Activated CD8-positive, alpha-beta memory T cell treated with anti-CD3 and anti-CD28 coated beads for 24 hours (primary cell): ENCODE measurements at regions not wholly inside any gene's neighbourhood (a gene's known extent, or its start where the extent isn't known, plus 50 kb on each side); places are given as distances from the start of the nearest gene placed in this dataset.

Experiments used
- DNase-seq: peaks from one replicate; pipeline ENCODE4 v3.0.0-alpha.2; 2020

DNA sequence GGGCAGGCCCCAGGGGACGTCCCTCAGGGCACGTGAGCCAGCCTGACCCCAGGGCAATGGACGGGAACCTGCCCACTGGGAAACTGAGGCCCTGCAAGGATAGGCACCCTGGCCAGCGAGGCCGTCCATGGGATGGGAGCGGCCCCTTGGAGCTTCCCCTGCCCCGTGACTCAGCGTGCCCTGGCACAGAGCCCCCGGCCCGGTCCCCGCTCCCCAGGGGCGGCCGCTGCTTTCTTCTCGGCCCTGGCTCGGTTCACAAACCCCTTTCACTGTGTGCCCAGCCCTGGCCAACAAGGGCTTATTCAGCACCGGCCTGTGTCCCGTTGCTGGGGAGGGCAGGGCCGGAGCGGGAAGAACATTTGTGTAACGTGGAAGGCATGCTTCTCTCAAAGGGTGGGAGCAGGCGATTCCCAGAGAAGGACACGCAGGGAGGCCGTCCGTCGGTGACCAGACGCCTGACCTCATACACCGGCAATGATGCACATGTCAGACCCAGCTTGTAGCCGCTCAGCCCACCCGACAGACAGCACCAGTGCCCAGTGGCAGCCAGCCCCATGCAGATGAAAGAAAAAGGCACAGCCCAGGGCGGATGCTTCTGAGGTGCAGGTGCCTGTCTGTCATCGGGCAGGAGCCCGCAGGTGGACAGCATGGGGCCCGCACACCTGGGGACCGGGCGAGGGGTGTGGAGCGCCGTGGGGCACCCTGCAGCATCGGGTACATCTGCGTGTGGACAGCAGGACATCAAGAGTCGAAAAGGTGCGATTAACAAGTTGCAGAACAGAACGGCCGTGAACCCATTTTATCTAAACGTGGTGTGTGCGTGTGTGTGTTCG is 94.5 kb downstream of the PDGFA start:
- DNase-seq, result no peak

DNA sequence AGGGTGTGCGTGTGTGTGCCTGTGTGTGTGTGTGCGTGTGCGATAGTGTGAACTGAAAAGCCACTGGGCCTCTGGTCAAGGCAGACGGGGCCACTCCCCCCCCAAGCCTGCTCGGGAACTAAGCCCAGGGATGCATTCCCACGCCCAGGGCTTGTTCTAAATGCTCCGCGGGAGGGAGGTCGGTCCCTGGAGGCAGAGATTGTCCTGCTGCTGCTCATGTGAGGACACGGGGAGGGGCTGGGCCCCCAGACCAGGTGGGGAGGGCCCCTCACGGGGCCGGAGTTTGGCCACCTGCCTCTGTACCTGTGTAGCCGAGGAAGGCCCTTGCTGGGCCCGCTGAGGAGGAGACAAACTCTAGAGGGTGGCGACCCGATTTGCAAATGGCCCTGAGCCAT is 93.9 kb downstream of the PDGFA start:
- DNase-seq, result no peak

DNA sequence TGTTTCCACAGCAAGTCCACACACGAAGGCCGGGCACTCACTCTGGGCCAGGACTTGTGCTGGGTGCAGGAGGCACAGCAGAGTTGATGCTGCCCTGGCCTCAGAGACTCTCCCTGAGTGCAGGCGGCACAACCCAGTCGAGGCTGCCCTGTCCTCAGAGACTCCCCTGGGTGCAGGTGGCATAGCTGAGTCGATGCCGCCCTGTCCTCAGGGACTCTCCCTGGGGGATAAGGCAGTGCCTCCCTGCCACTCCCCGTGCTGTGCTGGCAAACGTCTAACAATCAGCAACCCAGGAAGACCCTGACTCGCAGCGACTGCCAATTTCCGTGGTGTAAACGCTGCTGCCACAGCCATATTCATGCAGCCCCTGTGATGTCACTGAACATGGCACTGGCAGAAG is 93.1 kb downstream of the PDGFA start:
- no peak for DNase-seq

DNA sequence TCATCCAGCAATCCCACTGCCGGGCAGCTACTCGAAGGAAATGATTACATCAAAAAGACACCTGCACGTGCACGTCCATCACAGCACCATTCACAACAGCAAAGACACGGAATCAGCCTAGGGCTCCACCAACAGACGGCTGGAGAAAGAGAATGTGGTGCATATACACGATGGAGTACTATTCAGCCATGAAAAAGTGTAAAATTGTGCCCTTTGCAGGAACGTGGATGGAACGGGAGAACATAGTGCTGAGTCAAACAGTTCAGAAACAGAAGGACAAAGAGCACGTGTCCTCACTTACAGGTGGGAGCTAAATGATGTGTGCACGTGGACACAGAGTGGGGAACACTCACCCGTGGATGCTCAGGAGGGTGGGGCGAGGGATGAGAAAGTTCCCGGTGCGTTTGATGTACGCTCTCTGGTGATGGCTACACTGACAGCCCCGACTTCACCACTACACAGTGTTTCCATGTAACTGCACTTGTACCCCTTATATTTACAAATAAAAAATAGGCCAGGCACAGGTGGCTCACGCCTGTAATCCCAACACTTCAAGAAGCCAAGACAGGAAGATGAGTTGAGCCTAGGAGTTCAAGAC is 92.0 kb downstream of the PDGFA start:
- no peak for DNase-seq

DNA sequence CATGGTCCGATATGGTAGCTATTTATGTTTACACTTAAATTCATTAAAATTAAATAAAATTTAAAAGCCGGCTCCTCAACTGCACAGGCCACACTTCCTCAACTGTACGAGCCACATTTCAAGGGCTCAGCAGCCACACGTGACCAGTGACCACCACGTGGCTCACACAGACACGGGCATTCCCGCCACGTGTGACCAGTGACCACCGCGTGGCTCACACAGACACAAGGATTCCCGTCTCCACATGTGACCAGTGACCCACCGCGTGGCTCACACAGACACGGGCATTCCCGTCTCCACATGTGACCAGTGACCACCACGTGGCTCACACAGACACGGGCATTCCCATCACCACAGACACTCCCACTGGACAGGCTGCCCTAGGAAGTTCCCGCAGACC is 91.3 kb downstream of the PDGFA start:
- no peak for DNase-seq

DNA sequence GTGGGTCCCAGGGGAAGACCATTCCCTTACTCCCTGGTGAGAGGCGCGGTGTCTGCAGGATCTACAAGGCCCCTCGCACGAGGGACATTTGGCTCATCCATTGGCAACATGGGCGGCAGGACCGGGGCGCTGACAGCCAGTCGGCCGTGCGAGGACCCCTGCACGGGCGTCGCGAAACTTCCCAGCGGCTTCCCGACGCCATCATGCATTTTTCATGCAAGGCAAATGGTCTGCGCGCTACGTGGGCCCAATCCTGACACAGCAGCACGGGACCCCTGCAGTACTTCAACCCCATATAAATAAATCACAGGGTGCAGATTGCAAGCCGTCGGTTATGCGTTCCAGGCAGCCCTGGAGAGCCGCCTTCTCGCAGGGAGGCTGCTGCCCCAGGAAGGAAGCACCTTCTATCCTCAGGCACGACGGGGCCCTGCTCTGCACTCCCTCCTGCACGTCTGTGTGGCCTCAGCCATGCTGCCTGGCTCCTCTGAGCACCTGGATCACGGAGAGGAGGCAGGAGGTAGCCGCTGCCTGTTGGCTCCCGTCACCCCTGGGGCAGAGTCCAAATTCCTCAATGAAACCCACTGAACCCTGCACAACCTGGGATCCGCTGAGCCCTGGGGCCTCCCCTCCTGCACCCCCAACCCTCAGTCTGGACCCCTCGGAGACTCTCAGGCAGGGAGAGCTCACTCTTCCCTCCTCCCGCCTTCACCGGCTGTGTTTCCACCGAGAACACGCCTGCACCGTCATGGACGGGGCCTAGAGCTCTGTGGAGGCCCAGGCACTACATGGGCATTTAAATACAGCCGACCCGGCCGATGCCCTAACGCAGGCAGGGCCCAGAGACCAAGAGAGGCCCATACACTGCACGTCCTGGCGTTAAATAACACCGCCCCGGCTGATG is 90.5 kb downstream of the PDGFA start:
- no peak for DNase-seq

DNA sequence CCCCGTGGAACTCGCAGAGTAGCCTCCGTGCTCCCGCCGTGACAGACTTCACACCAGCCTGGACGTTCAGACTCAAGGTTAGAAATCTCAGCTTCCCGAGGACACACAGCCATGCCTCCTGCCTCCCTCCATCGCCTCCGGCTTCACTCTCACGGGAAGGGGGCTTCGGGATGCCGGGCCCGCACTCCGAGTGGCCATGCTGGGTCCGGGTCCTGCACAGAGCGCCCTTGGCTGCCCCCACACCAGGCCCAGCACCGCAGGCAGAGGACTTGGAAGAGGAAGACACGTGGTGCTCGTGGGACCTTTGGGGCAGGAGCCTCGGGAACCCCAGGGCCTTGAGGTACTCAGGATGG is 89.8 kb downstream of the PDGFA start:
- DNase-seq, result no peak

DNA sequence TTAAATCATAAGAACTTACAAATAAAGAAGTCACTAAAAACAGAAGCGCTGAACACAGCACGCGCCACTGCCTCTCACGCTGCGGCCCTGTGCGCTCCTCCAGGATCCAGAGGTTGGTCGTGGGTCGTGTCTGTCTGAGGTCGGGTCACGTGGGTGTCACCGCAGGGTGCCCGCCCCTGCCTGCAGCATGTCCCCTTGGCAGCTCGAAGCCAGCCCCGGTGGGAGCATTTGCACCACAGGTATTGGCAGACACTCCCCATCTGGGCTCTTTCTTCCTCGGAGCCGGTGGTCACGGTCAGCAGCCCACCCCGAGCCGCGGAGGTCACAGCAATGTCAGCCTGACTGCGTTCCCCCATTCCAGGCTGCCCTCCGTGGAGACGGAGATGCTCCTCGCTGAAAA is 88.6 kb downstream of the PDGFA start:
- no peak for DNase-seq

DNA sequence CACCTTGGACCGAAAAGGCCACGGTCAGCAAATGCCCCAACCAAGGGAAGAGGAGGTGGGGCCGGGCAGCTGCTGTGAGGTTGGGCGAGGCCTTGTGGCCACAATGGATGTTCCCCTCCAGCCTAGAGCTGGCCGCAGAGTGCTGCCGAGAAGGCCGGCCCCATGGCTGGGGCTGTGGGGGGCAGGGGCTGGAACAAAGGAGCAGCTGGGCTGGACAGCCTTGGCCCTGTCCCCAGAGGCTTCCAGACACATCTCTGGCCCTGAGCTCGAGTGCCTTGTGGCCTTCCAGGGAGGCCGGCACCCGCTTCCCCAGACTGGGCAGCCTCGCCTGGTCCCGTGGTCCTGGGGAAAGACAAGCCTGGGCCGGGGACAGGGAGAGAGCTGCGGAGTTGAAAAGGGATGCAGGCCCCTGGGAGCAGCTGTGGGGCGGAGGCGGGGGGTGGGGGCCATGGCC is 88.0 kb downstream of the PDGFA start:
- no peak for DNase-seq

DNA sequence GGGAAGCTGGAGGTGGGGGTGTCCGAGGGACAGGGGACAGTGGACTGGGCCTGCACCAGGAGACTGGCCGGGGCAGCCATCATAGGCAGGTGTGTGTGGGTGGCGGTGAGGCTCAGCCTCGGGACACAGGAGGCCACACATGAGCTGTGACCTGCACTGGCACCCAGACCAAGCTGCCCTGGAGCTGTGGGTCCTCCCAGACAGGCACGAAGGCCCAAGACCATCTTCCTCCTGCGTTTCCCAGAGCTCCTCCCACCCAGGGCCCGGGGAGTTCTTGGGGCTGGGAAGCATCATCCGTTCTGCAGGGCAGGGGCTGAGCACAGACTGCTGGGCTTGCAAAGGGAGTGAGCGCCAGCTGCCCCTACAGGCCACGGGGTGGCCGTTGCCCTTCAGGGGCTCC is 87.4 kb downstream of the PDGFA start:
- no peak for DNase-seq

DNA sequence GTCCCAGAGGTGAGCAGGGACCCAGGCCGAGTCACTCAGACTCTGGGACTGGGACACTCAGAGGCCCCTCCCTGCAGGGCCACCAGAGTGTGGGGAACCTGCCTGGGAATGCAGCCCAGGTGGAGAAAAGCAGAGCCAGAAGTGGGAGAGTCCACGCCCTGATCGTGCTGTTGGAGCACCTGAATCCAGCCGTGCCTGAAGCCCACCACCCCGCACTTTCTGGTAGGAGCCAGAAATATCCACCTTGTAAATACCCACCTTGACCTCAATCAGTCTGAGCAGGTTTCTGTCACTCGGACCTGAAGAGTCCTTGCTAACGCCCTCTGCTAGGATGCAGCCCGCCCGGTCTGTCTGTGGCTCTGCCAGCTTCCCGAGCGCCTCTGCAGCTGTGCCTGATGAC is 86.7 kb downstream of the PDGFA start:
- DNase-seq, result no peak

DNA sequence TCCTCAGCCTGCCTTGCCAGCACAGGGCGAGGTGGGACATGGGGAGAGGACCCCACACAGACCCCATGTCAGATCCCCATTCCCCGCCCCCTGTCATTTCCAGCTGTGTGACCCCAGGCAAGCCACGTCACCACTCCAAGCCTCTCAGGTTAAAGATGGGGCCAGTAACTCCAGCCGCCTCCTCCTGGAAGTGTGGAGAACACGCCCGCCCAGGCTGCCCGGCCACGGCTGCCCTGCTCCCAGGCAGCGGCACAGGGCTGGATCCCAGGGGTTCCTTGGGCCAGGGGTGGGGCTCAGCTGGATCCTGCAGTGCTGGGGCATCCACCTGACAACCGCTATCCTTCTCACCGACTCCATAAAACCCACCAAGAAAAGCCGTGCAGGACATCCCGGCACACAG is 86.1 kb downstream of the PDGFA start:
- DNase-seq, result no peak

DNA sequence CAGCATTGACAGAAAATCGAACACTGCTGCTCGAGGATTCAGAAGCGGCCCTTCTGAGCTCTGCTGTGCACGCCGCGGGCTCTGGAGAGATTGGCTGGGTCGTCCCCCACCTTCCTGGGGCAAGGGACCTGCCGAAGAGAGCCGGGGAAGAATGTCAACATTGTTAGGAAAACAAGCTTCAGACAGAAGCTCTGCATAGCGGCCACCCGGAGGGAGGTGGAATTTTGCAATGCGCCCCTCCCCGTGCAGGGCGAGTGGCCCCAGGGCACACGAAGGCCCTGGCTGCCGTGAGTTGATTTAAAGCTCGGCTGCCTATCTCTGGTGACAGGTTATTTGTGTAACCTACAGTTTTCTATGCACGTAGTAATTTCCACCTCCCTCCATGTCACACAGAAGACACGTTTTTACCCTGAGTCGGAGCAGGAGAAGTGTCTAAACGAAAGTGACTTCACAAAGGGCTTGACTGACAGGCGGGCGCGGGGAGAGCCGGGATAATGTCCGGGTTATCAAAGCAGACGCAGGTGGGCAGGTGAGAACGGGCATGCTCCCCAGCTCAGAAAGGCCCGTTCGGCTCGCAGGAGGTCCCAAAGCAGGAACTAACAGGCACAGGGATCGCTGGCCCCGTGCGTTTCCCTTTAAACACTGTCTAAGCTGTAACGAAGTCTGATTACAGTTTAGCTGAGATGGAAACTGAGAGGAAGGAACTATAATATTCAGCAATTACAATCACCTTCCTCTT is 84.6 kb downstream of the PDGFA start:
- DNase-seq, result no peak

DNA sequence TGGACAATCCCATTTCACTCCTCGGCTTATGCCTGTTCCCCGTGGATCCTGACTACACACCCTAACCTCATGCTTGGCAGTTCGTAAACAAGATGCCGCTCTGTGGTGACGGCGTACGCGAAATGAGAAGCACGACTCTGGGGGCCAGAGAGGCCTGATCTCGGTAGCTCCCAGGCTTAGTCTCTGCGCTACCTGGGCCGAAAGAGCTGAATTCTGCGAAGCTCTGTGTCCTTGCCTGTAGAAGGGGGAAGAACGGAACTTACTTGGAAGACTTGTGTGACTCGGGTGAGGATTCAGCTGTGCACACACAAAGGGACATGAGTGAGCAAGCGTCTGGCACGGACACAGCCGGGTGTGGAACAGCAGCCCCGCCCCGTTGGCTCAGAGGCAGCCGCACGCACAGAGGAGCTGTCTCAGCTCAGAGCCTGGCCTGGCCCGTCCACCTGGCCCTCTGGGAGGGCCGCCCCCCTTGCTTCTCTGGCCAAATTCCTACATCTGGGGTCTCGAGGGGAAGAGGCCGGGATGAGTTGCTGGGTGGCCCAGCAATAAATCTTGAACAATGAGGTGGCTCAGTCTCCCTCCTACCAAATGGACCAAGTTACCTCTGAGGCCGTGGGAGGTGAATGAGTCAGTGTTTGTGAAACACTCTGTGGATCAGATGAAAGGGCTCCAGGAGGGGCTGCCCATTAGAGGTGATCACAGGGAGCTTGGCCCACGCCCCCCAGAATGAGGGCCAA is 83.8 kb downstream of the PDGFA start:
- DNase-seq, result no peak

DNA sequence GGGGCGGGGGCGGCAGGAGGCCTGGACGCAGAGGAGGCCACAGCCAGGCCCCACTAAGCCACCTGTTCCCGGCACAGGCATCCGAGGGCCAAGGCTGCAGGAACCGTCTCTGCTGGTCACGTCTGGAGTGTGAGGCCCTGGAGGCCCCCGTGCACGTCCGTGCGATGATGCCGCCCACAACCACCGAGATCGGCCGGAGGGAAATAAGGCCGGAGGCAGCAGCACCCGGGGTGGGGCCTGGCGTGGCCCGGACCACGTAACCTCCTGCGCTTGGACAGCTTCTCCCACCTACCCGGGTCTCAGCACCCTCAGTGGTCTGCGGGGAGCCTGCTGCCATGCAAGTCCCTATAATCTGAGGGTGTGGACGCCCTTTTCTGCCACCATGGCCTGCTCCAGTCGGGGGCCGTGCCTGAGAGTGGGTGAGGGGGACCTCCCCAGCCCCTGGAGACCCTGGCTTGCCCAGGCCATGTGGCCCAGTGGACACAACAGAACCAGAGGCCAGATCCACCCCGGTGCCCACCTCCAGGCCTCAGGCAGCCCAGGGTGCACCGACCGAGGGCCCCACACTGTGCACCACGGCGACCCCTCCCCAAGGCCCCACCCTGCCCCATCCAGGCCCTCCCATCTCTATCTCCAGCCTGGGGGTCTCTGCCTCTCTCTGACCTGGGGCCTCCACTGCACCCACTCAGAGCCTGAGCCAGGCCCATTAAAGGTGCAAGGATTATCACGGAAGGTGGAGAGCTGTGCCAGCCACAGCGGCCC is 83.1 kb downstream of the PDGFA start:
- no peak for DNase-seq

DNA sequence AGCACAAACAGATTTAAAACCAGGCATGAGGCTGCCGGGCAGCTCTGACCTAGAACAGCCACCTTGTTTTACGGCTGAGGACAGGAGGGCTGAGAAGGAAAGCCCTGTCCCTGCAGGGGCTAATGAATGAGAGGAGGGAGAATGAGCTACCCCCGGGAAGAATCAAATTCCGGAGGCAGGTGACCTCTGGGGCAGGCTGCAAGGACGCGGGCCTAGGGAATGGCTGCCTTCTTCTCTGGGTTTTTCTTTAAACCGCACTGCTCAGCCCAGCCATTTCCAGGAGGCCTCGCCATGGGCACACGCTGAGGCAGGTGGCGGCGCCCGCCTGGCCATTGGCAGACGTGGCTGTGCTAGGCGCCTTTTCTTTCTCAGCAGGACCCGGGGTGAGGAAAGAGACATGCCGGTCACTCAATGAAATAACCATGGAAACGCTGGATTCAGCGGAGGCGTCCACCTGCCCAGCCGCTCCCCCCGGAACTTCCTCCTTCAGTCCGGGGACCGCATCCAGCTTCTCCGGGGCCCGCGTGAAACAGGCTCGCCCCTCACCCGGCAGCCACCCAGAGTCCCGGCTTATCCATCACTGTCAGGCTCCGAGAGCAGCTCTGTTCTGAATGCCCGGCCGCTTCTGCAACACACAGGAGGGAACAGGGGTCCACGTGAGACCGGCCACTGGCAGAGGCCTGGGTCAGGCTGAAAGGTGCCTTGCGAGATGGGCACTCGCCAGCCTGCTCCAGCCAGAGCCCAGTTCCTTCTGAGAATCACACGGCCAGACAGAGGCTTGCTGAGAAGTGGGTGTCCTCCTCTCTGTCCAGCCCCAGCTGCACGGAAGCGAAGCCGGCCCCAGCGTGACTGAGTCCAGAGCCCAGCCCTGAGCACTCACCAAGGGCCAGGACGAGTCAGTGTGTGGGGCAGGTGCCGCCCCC is 82.1 kb downstream of the PDGFA start:
- no peak for DNase-seq

DNA sequence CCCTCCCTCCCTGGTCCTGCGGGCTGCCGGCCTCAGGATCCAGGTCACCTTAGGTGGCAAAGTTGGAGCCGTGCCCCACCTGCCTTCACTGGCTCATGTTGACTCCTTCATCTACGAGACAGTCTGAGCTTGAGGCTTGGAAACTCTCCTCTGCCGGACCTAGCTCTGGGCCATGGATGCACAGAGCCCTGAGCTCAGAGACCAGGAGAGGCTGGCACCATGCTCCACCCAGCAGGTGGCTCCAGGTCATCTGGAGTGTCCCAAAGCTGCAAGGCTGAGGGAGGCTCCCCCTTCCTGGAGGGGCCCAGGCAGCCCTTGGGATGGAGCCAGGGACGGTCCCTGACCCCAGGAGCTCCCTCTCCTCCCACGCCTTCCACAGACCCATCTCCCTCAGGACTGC is 81.3 kb downstream of the PDGFA start:
- DNase-seq, result no peak

DNA sequence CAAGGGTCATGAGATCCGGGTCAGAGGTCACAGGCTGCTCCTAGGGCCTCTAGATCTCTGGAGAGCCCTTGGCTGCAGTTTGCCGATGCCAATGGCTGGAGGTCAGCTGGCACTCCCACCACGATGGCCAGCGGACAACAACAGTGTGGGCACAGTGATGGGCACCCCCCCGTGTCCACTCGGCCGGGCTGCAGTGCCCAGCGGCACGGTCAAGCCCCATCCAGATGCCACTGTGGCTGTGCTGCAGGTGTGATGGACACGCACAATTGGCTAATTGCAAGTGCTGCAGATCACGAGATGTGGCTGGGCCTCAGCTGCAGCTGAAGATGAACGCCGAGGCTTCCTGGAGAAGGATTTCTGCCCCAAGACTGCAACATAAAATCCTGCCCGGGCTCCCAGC is 80.7 kb downstream of the PDGFA start:
- no peak for DNase-seq

DNA sequence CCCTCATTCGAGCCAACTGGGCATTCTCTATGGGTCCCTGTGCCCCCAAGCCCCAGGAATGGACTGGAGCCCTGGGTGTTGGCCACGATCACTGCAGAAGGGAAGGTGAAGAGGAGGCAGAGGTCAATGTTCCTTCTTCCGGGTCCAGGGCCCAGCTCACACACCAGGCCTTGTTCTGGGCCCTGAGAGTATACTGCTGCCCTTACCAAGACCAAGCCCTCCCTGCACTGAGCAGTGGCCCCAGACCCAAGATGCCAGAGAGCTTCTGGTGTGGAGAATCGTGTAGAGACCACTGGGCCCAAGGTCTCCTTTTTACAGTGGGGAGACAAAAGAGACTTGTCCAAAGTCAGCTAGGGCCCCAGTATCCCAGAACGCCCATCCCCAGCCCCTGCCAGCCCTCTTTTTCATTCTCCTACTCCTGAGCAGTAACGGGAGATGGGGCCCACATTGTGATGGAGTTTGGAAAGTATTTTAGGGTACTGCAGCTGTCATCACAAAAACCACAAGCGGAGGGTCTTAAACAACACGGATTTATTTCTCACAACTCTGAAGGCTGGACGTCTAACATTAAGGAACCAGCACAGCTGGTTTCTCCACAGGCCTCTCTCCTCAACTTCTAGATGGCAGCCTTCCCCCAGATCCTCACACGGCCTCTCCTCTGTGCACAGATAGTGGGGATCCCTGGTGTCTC is 79.4 kb downstream of the PDGFA start:
- no peak for DNase-seq
